ENCODE measurements at regions not wholly inside any gene's neighbourhood (a gene's known extent, or its start where the extent isn't known, plus 50 kb on each side); places are given as distances from the start of the nearest gene placed in this dataset.
A peak's percentile ranks its signal among the peaks of the same experiment; 100 is the strongest.

DNA sequence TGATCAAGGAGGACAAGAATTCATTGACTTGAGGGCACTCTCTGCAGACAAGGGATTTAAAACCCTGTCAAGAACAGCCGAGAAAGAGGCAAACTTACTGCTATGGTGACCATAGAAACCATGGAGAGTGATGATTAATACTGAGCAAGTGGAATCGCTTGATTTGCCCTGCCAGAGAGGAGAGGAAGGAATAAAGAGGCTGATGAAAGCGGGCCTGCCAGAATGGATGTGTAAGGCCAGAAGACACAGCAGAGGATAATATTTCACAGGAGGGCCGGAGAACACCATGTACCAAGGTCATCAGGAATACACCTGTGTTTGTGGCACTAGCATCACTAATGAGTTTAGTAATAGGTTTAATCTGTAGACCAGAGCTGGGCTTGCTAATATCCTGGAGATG lies 221.8 kb upstream of the DCN start:
- peaks cover 5% of the 10 kb centered on the region for H3K4me1 Mint-ChIP-seq
- DNase-seq (ENCODE audit: low read depth, low spot score), result no peak
- H3K27me3 Mint-ChIP-seq (ENCODE audit: low read depth), result no peaks in the 10 kb centered on the region
- TF ChIP-seq CTCF (conservative IDR thresholded peaks at IDR 0.05), result no peak
- no peak overlapping the region for H3K4me3 Mint-ChIP-seq
- no peaks in the 10 kb centered on the region for H3K36me3 Mint-ChIP-seq (ENCODE audit: low read depth)
- H3K27ac Mint-ChIP-seq (ENCODE audit: unreplicated experiment), result no peak overlapping the region
- peaks cover 6% of the 10 kb centered on the region for H3K9me3 Mint-ChIP-seq

DNA sequence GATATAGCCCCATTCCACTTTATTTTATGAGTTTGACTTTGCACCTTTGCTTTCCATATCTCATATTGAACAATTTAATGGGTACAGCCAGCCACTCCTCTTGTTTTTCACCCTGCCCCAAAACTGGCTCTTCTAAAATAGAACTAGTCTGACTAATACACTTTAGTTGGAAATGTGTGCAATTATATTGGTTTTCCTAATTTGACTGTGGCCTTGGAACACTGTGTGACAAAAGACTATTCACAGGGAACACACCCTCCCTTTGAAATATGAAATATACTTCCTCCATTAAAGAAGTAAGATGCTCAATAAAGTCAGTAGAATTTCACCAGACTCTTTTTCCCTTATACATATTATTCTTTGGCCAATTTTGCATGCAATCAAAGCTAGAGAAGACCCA lies 218.6 kb upstream of the DCN start:
- H3K4me1 Mint-ChIP-seq, result peaks cover 18% of the 10 kb centered on the region
- H3K36me3 Mint-ChIP-seq (ENCODE audit: low read depth), result no peaks in the 10 kb centered on the region
- H3K27me3 Mint-ChIP-seq (ENCODE audit: low read depth), result no peaks in the 10 kb centered on the region
- no peak overlapping the region for H3K27ac Mint-ChIP-seq (ENCODE audit: unreplicated experiment)
- TF ChIP-seq CTCF (conservative IDR thresholded peaks at IDR 0.05), result no peak
- H3K9me3 Mint-ChIP-seq, result peaks cover 4% of the 10 kb centered on the region
- DNase-seq (ENCODE audit: low read depth, low spot score), result no peak
- no peak overlapping the region for H3K4me3 Mint-ChIP-seq

DNA sequence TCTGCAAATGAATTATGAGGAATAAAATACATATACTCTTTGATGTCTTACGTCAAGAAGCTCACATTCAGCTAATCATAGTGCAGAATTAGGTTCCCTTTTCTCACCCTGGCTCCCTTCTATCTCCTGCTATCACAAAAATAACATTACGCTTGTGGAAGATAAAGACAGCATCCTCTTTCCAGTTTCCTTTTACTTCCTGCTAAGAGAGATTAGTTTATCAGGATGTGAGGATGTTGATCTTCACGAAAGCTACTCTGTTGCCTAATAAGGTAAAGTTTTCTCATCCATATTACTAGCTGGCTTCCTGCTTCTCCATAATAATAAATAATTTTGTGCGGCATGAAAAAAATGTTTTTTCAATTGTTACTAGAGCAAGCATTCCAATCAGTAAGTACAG lies 217.7 kb upstream of the DCN start:
- no peaks in the 10 kb centered on the region for H3K27me3 Mint-ChIP-seq (ENCODE audit: low read depth)
- H3K9me3 Mint-ChIP-seq, result peaks cover 7% of the 10 kb centered on the region
- no peak for TF ChIP-seq CTCF (conservative IDR thresholded peaks at IDR 0.05)
- peaks cover 18% of the 10 kb centered on the region for H3K4me1 Mint-ChIP-seq
- DNase-seq (ENCODE audit: low read depth, low spot score), result no peak
- no peak overlapping the region for H3K27ac Mint-ChIP-seq (ENCODE audit: unreplicated experiment)
- peaks cover 3% of the 10 kb centered on the region for H3K36me3 Mint-ChIP-seq (ENCODE audit: low read depth)
- no peak overlapping the region for H3K4me3 Mint-ChIP-seq

DNA sequence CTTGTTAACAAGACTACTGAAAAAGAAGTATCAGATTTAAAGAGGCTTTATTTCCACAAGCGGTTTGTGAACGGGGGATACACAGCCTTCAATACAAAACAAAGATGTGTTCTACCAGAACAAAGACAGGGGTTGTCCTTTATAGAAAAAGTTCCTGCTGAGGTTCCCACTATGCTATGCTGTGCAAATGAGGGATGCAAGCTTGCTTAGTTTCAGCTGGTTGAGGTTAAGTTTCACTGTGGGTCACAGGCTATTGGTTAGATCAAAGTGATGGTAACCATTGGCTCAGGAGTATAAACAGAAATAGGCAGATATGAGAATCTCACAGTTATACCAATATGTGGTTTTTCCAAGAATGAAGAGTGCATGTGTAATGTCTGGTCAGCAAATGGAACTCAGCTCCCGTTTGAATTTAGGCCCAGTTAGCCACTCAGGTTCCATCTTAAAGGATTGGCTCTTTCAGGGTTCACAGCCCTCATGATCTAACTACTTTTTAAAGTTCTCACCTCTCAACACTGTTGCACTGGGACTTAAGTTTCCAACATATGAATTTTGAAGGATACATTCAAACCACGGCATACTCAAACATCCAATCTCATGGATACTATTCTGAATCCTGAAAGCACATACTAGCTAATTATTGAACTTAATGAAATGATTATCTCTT lies 215.4 kb upstream of the DCN start:
- H3K4me1 Mint-ChIP-seq, result peaks cover 14% of the 10 kb centered on the region
- peak overlapping the region; percentile 7 for H3K27ac Mint-ChIP-seq (ENCODE audit: unreplicated experiment)
- TF ChIP-seq CTCF (conservative IDR thresholded peaks at IDR 0.05), result no peak
- peaks cover 9% of the 10 kb centered on the region for H3K36me3 Mint-ChIP-seq (ENCODE audit: low read depth)
- DNase-seq (ENCODE audit: low read depth, low spot score), result no peak
- no peak overlapping the region for H3K4me3 Mint-ChIP-seq
- H3K27me3 Mint-ChIP-seq (ENCODE audit: low read depth), result no peaks in the 10 kb centered on the region
- H3K9me3 Mint-ChIP-seq, result peaks cover 14% of the 10 kb centered on the region

DNA sequence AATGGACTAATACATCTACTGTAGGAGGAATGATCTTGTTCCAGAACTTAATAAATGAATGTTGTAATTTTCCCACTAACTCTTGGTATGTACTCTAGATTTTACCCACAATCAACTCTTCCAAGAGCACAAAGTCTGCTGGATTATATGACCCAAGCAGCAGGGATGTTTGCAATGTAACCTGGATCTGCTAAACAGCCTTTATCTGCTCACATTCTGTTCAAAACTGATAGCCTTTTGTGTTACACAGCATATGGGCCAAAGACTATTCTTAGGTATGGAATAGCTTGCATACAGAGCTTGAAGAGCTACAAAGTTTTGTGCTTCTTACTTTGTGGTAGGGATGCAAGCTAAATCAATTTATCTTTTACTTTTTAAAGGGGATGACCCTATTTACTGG lies 213.7 kb upstream of the DCN start:
- Mint-ChIP-seq H3K36me3 (ENCODE audit: low read depth) (peaks cover 21% of the 10 kb centered on the region), H3K4me3 (no peak overlapping the region), H3K27me3 (ENCODE audit: low read depth) (no peaks in the 10 kb centered on the region), H3K4me1 (peaks cover 14% of the 10 kb centered on the region), H3K9me3 (peaks cover 23% of the 10 kb centered on the region), H3K27ac (ENCODE audit: unreplicated experiment) (no peak overlapping the region)
- no peak for DNase-seq (ENCODE audit: low read depth, low spot score)
- no peak for TF ChIP-seq CTCF (conservative IDR thresholded peaks at IDR 0.05)
